Keratinocyte (primary cell): ENCODE measurements at regions not wholly inside any gene's neighbourhood (a gene's known extent, or its start where the extent isn't known, plus 50 kb on each side); places are given as distances from the start of the nearest gene placed in this dataset.

ENCODE experiments used
- DNase-seq: peaks from one replicate; pipeline ENCODE4 v3.0.0-alpha.2; 2011; ENCODE audit warnings: low read depth, missing footprints, low spot score
- FAIRE-seq: peaks from 2 replicates; lab custom pipeline; 2011; peaks lifted over from hg19 to GRCh38; lab: Jason Lieb, UNC
- H2AFZ ChIP-seq: 2 replicates; pipeline ENCODE4 v1.6.0; 2012; ENCODE audit warnings: low read length, control low read depth, inconsistent platforms; ENCODE audit not compliant: control insufficient read depth
- H3K27ac ChIP-seq: 2 replicates; pipeline ENCODE4 v1.5.1; 2011; ENCODE audit warnings: low read length; ENCODE audit not compliant: control insufficient read depth, insufficient read depth
- H3K27me3 ChIP-seq: 3 replicates; pipeline ENCODE4 v1.6.0; 2011; ENCODE audit warnings: low read length; ENCODE audit not compliant: control insufficient read depth, insufficient read depth; ENCODE audit errors: extremely low read depth
- H3K36me3 ChIP-seq, 2 experiments: 2 replicates in 1 of 2; 3 replicates in 1 of 2; pipeline ENCODE4 v1.5.1; 2011; ENCODE audit warnings: low read length in 2 of 2, mild to moderate bottlenecking in 1 of 2; ENCODE audit not compliant: control insufficient read depth in 2 of 2, insufficient read depth in 2 of 2; ENCODE audit errors: extremely low read depth in 1 of 2
- H3K4me1 ChIP-seq: 3 replicates; pipeline ENCODE4 v1.5.1; 2011; ENCODE audit warnings: low read length; ENCODE audit not compliant: control insufficient read depth, insufficient read depth; ENCODE audit errors: extremely low read depth
- H3K4me2 ChIP-seq: 3 replicates; pipeline ENCODE4 v1.6.0; 2011; ENCODE audit warnings: low read depth, low read length; ENCODE audit not compliant: control insufficient read depth, insufficient read depth; ENCODE audit errors: extremely low read depth
- H3K4me3 ChIP-seq, 3 experiments: fragments of 200-600 bp in 1 of 3; sonication (generic) in 1 of 3; 2 replicates in 2 of 3; 3 replicates in 1 of 3; pipeline ENCODE4 v1.5.1; 2011 to 2016; ENCODE audit warnings: low read length in 3 of 3, mild to moderate bottlenecking in 3 of 3, control low read depth in 2 of 3, inconsistent platforms in 1 of 3, low read depth in 1 of 3, mixed read lengths in 1 of 3, mixed run types in 1 of 3, moderate library complexity in 1 of 3; ENCODE audit not compliant: control insufficient read depth in 2 of 3, insufficient read depth in 2 of 3; ENCODE audit errors: extremely low read depth in 1 of 3
- H3K79me2 ChIP-seq: 2 replicates; pipeline ENCODE4 v1.6.0; 2012; ENCODE audit warnings: low read length; ENCODE audit not compliant: control insufficient read depth, insufficient read depth
- H3K9ac ChIP-seq: 3 replicates; pipeline ENCODE4 v1.6.0; 2011; ENCODE audit warnings: low read length; ENCODE audit not compliant: control insufficient read depth, insufficient read depth; ENCODE audit errors: extremely low read depth
- H3K9me1 ChIP-seq: 3 replicates; pipeline ENCODE4 v1.6.0; 2011; ENCODE audit warnings: low read length; ENCODE audit not compliant: control insufficient read depth, insufficient read depth; ENCODE audit errors: extremely low read depth
- H3K9me3 ChIP-seq: 2 replicates; pipeline ENCODE4 v1.5.1; 2012; ENCODE audit warnings: low read depth, low read length; ENCODE audit not compliant: control insufficient read depth
- H4K20me1 ChIP-seq: 3 replicates; pipeline ENCODE4 v1.6.0; 2011; ENCODE audit warnings: low read length; ENCODE audit not compliant: control insufficient read depth, insufficient read depth; ENCODE audit errors: extremely low read depth
- EZH2 ChIP-seq: IDR thresholded peaks from one replicate; pipeline ENCODE4 v1.6.1; 2012; ENCODE audit warnings: inconsistent platforms, mild to moderate bottlenecking, low read length, moderate library complexity
- dilution Hi-C: fragments of 300-500 bp; cut with MboI; formaldehyde crosslinking; loops from one replicate; pipeline ENCODE4 v1.7.0; 2020; ENCODE audit warnings: low sequenced_read_pairs; ENCODE audit not compliant: extremely low pct_ligation_motif_present
- TF ChIP-seq, protein P1 (sequence below), 3 experiments: IDR thresholded peaks in 1 of 3; conservative IDR thresholded peaks in 1 of 3; optimal IDR thresholded peaks in 1 of 3; 2 replicates in 2 of 3; 3 replicates in 1 of 3; pipeline versions ENCODE3 to v1.5.1; 2011; ENCODE audit warnings: low read length in 3 of 3, mild to moderate bottlenecking in 3 of 3, moderate library complexity in 2 of 3, control low read depth in 1 of 3, inconsistent platforms in 1 of 3; ENCODE audit not compliant: insufficient read depth in 2 of 3; ENCODE audit errors: extremely low read depth in 1 of 3

DNA sequence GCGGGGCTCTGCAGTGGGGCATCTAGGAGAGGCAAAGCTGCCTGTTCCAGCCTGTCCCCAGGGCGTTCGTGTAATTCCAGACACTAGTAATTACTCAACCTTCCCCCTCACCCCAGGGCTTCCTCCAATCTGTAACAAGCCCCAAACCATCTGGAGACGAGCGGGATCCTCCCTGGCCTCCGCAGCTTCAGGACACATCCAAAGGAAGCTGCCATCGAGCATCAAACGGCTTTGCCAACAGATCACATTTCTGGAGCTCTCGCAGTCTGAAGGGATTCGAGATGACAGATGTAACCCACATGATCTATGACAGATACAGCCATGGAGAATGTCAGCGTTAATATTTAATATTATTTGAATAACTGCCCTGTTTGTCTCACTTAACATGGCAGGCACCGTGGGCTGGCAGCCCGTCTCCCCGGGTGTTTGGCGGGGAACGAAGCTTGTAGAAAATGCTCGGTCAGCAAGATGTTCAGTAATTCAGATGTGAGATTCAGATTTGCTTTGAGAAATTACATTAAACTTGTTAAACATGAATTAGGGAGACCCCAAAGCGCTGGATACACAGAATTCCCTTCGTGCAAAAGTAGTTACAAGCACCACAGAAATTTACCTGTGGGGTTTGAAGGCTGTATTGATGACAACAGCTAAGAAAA, 108.5 kb upstream of the C7orf33 start:
- peaks cover 20% of the 10 kb centered on the region for H3K4me1 ChIP-seq
- FAIRE-seq (peak; percentile 81), DNase-seq (peak; percentile 13)
- dilution Hi-C loops = no loop called here
- no peaks in the 10 kb centered on the region for H3K79me2 ChIP-seq
- H3K27me3 ChIP-seq = no peaks in the 10 kb centered on the region
- no peaks in the 10 kb centered on the region for H3K9me3 ChIP-seq
- no peak overlapping the region for H3K27ac ChIP-seq
- H3K9me1 ChIP-seq = no peaks in the 10 kb centered on the region
- H3K4me3 ChIP-seq = peak overlapping the region in 1 of 3 experiments; percentile 28
- H2AFZ ChIP-seq = peak overlapping the region; percentile 79
- peak overlapping the region; percentile 70 for H3K4me2 ChIP-seq
- no peak overlapping the region for H3K9ac ChIP-seq
- TF ChIP-seq, protein P1, sequence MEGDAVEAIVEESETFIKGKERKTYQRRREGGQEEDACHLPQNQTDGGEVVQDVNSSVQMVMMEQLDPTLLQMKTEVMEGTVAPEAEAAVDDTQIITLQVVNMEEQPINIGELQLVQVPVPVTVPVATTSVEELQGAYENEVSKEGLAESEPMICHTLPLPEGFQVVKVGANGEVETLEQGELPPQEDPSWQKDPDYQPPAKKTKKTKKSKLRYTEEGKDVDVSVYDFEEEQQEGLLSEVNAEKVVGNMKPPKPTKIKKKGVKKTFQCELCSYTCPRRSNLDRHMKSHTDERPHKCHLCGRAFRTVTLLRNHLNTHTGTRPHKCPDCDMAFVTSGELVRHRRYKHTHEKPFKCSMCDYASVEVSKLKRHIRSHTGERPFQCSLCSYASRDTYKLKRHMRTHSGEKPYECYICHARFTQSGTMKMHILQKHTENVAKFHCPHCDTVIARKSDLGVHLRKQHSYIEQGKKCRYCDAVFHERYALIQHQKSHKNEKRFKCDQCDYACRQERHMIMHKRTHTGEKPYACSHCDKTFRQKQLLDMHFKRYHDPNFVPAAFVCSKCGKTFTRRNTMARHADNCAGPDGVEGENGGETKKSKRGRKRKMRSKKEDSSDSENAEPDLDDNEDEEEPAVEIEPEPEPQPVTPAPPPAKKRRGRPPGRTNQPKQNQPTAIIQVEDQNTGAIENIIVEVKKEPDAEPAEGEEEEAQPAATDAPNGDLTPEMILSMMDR (optimal IDR thresholded peaks at IDR 0.05 in 1 of 3, IDR thresholded peaks at IDR 0.05 in 1 of 3, conservative IDR thresholded peaks at IDR 0.05 in 1 of 3; ENCODE audit: extremely low read depth in 1 of 3, insufficient read depth in 2 of 3, low read length in 3 of 3) = no peak
- no peak for TF ChIP-seq EZH2
- no peaks in the 10 kb centered on the region for H3K36me3 ChIP-seq
- H4K20me1 ChIP-seq = no peaks in the 10 kb centered on the region

DNA sequence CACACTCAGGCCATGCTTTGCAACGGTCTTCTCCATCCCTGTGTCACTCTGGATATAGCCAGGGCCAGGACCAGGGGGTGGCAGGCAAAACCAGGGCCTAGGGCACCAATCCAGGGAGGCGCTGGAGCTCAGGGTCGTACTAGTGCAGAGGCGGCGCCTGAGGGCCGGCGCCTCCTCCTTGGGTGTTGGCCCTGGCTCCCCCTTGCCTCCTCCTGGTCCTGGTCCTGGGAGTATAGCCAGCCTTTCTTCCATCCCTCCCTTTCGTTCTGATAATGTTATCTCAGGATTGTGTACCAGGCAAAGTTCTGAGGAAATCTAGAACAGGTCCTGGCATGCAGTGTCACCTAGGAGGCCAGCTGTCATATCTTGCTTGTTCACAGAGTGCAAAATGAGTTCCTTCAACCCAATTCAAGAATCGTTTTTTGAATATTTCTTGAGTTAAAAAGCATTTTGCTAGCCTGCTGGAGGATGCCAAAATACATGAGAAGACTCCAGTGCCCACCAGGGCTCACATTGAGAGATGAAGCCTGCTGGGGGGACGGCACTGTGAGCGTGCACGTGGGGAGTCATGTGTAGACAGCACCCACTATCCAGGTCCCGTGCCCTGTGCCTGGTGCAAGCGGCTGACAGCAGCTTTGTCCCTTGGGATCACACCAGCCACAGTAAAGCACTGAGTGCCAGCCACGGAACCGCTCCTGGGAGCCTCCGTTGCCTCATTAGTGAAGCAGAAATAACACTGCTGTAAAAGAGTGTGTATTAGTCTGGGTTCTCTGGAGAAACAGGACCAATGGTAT, 106.9 kb upstream of the C7orf33 start:
- Histone ChIP-seq H3K79me2 (no peaks in the 10 kb centered on the region), H4K20me1 (no peaks in the 10 kb centered on the region), H3K4me2 (no peak overlapping the region), H3K4me1 (peaks cover 20% of the 10 kb centered on the region), H3K9me3 (no peaks in the 10 kb centered on the region), H2AFZ (peak overlapping the region; percentile 8), H3K27ac (no peak overlapping the region), H3K9me1 (no peaks in the 10 kb centered on the region), H3K9ac (no peak overlapping the region), H3K27me3 (no peaks in the 10 kb centered on the region), H3K36me3 (no peaks in the 10 kb centered on the region), H3K4me3 (no peak overlapping the region)
- DNase-seq (no peak), FAIRE-seq (no peak)
- dilution Hi-C loops = no loop called here
- TF ChIP-seq, protein P1 (optimal IDR thresholded peaks at IDR 0.05 in 1 of 3, IDR thresholded peaks at IDR 0.05 in 1 of 3, conservative IDR thresholded peaks at IDR 0.05 in 1 of 3; ENCODE audit: extremely low read depth in 1 of 3, insufficient read depth in 2 of 3, low read length in 3 of 3) = no peak
- TF ChIP-seq EZH2 = no peak
